HL-60 (cell line): ENCODE measurements at regions not wholly inside any gene's neighbourhood (a gene's known extent, or its start where the extent isn't known, plus 50 kb on each side); places are given as distances from the start of the nearest gene placed in this dataset.

Experiments used
- DNase-seq, 2 experiments: peaks; one replicate each; pipeline ENCODE4 v3.0.0-alpha.2; 2010 to 2020; ENCODE audit warnings: low read depth in 1 of 2, low spot score in 1 of 2
- H3K27ac ChIP-seq: fragments of 250-450 bp; sonication (Bioruptor Pico); replicated peaks from 2 replicates; pipeline ENCODE4 v1.5.1; 2020; ENCODE audit warnings: mild to moderate bottlenecking, moderate library complexity
- H3K27me3 ChIP-seq: fragments of 250-450 bp; sonication (Bioruptor Pico); 2 replicates; pipeline ENCODE4 v1.5.1; 2021; ENCODE audit warnings: mild to moderate bottlenecking, moderate library complexity; ENCODE audit not compliant: insufficient read depth, poor library complexity, severe bottlenecking
- H3K4me3 ChIP-seq: replicated peaks from 2 replicates; pipeline ENCODE4 v1.5.1; 2011; ENCODE audit warnings: mild to moderate bottlenecking, control low read depth, low read length; ENCODE audit not compliant: insufficient read depth
- CTCF ChIP-seq: IDR thresholded peaks from one replicate; pipeline ENCODE4 v1.5.1; 2011; ENCODE audit warnings: low read length, control low read depth, inconsistent platforms; ENCODE audit not compliant: insufficient read depth
- GABPA ChIP-seq: IDR thresholded peaks from 2 replicates; pipeline ENCODE4 v1.6.1; 2012; ENCODE audit warnings: low read depth
- POLR2AphosphoS5 ChIP-seq: IDR thresholded peaks from 2 replicates; pipeline ENCODE4 v1.6.1; 2012; ENCODE audit warnings: low read depth
- SPI1 ChIP-seq: IDR thresholded peaks from 2 replicates; pipeline ENCODE4 v1.6.1; 2012; ENCODE audit warnings: low read depth, mild to moderate bottlenecking, borderline replicate concordance
- TF ChIP-seq, protein P1 (sequence below): IDR thresholded peaks from 2 replicates; pipeline ENCODE4 v1.6.1; 2012; ENCODE audit warnings: low read depth; ENCODE audit not compliant: insufficient replicate concordance

DNA sequence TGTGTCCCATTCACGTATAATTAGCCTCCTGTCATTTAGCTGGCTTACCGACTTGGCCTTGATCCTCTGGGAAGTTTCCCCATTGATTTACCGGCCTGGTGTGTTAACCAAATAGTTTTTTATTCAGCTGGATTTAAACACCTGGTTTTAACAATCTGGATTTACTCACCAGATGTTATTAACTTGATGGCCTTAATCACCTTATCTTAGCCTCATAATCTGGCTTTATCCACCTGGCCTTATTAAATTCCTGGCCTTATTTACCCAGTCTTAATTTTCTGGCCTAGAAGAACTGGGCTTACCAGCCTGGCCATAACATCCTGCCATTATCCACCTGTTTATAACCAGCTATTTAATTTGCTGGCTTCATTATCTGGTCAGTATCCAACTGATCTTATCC lies 89.9 kb downstream of the IL12A start:
- no peak overlapping the region for H3K4me3 ChIP-seq
- no peaks in the 10 kb centered on the region for H3K27me3 ChIP-seq
- H3K27ac ChIP-seq: no peak overlapping the region
- no peak for DNase-seq
- TF ChIP-seq POLR2AphosphoS5: no peak
- TF ChIP-seq, protein P1, sequence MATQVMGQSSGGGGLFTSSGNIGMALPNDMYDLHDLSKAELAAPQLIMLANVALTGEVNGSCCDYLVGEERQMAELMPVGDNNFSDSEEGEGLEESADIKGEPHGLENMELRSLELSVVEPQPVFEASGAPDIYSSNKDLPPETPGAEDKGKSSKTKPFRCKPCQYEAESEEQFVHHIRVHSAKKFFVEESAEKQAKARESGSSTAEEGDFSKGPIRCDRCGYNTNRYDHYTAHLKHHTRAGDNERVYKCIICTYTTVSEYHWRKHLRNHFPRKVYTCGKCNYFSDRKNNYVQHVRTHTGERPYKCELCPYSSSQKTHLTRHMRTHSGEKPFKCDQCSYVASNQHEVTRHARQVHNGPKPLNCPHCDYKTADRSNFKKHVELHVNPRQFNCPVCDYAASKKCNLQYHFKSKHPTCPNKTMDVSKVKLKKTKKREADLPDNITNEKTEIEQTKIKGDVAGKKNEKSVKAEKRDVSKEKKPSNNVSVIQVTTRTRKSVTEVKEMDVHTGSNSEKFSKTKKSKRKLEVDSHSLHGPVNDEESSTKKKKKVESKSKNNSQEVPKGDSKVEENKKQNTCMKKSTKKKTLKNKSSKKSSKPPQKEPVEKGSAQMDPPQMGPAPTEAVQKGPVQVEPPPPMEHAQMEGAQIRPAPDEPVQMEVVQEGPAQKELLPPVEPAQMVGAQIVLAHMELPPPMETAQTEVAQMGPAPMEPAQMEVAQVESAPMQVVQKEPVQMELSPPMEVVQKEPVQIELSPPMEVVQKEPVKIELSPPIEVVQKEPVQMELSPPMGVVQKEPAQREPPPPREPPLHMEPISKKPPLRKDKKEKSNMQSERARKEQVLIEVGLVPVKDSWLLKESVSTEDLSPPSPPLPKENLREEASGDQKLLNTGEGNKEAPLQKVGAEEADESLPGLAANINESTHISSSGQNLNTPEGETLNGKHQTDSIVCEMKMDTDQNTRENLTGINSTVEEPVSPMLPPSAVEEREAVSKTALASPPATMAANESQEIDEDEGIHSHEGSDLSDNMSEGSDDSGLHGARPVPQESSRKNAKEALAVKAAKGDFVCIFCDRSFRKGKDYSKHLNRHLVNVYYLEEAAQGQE: no peak
- no peak for TF ChIP-seq GABPA
- no peak for TF ChIP-seq SPI1
- no peak for TF ChIP-seq CTCF

DNA sequence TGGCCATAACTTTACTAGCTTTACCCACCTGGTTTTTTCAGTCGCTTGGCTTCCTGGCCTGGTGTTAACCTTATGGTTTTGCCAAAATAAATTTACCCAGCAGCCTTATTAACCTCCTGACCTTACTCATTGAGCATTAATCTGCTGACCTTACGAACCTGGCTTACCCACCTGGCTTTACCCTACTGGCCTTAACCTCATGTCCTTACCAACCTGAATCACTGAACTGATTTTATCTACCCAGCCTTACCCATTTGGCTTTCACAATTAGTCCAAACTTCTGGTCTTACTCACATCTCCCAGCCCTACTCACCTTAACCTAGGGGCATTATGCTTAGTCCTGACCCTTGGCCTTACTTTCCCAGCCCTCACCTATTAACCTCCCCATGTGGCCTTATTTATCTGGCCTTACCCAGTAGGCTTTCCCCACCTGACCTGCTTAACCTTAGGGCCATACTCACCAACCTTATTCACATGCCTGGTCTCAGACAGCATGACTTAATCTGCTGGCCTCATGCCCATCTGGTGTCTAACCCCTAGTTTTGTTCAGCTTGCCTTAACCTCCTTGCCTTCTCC lies 93.4 kb downstream of the IL12A start:
- H3K4me3 ChIP-seq: no peak overlapping the region
- no peak for DNase-seq
- no peak overlapping the region for H3K27ac ChIP-seq
- H3K27me3 ChIP-seq: no peaks in the 10 kb centered on the region
- TF ChIP-seq GABPA: no peak
- no peak for TF ChIP-seq POLR2AphosphoS5
- no peak for TF ChIP-seq CTCF
- TF ChIP-seq, protein P1: no peak
- TF ChIP-seq SPI1: no peak

- no peak for TF ChIP-seq POLR2AphosphoS5
- TF ChIP-seq CTCF: no peak
- TF ChIP-seq SPI1: no peak
- TF ChIP-seq GABPA: no peak
- TF ChIP-seq, protein P1: no peak
- Histone ChIP-seq H3K4me3 (no peak overlapping the region), H3K27ac (no peak overlapping the region), H3K27me3 (no peaks in the 10 kb centered on the region)
- DNase-seq: no peak
Observed at GRCh38 chr3:160084998-160085397, 96.4 kb downstream of the IL12A start.
